Umbilical cord (tissue), 1 donor: ENCODE measurements at regions not wholly inside any gene's neighbourhood (a gene's known extent, or its start where the extent isn't known, plus 50 kb on each side); places are given as distances from the start of the nearest gene placed in this dataset.
"Not testable (repeated sequence)": the region's sequence is repeated elsewhere in the genome, so short reads cannot be mapped to it uniquely, and the experiment has no call there.

Experiments used
- DNase-seq: peaks from one replicate; pipeline ENCODE4 v3.0.0-alpha.2; 2015; ENCODE audit warnings: low spot score

- DNase-seq, result no peak
Measured at GRCh38 chrX:39043838-39044550, 242.7 kb downstream of the MID1IP1 start.

DNA sequence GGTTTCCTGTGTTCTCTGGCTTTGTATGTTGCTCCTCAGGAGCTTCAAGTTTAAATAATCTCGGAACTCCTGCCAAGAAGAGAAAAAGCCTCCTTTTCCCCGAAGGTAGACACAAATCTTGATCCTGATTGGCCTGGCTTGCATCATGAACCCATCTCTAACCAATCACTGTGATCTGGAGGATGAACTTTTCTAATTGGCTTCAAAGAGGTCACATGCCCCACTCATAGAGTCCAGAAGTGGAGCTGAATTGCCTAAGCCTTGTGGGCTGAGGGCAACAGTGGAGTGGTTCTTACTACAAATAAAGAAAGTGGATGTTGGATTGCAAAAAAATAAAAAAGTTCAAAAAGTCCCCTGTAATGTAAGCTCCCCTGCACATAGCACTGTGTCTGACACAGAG lies 245.9 kb downstream of the MID1IP1 start:
- DNase-seq, result no peak

GRCh38 chrX:39049975-39050374 lies 248.7 kb downstream of the MID1IP1 start:
- DNase-seq, result no peak

DNA sequence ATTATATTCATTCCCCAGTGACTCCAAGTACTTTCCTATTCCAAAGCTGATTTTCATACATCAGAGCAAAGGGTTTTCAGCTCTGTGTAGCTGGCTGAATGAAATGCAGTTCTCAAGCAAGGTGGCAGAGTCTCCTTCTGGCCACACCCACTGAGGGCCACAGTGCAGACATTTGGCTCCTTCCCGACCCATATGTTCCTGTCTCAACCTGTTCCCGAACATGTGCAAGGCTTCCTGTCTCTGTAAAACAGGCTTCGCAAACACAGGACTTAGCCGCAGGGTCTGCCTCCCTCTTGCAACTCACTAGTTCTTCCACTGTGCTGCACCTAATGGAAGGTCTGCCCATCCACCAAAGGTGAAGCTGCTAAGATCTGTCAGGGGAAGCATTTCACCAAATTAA lies 249.2 kb downstream of the MID1IP1 start:
- peak; percentile 14 for DNase-seq

- no peak for DNase-seq
Measured at GRCh38 chrX:39052751-39053150, 251.5 kb downstream of the MID1IP1 start.

- DNase-seq, result no peak
Measured at GRCh38 chrX:39058724-39059123, 257.5 kb downstream of the MID1IP1 start.

DNA sequence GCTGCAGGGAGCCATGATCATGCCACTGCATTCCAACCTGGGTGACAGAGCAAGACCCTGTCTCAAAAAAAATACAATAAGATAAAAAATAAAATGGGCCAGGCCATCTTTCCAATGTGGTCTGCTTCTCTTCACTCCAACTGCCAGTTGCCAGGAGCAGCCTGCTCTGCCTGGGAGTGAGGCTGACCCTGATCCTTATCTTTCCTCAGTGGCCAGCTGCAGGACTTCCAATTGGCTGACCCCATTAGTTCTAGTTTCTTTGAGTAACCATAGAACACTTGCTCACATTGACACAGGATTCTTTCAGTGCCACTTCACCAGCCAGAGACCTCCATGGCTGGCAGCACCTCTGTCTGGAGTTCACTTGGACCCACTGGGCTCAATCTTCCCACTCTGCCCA lies 258.6 kb downstream of the MID1IP1 start:
- DNase-seq, result no peak

DNA sequence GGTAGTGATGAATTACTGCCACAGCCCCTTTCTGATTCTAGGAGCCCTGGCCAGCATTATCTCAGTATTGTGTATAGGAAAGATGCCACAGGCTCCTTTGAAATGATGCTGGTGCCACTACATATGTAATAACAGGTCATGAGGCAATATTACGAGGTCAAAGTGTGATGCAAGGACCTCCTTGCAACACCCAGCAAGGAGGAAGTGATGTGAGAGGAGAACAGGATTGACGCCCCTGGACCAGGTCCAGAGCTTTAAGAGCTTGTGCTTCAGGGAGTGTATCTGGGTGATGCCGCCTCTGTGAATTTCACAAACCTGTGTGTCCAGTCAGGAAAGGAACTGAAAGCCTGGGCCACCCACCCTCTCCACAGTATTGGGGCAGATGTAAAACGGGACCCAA lies 261.8 kb downstream of the MID1IP1 start:
- no peak for DNase-seq

DNA sequence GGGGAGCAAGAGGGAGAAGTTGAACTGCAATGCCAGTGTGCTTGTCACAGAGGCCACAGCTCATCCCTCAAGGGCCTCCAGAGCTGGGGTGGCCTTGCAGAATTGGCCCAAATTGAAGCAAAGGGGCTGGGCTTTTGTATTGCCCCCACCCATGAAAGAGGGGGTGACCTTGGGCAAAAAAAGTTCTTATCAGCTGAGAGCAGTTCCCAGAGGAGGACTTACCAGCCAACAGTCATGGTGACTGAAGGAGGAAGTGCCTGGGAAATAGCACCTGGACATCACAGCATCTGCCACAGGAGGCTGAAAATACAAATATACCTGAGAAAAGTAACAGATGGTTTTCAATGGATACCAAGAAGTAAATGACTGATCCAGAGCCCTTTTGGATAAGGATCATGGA lies 262.4 kb downstream of the MID1IP1 start:
- DNase-seq, result no peak

DNA sequence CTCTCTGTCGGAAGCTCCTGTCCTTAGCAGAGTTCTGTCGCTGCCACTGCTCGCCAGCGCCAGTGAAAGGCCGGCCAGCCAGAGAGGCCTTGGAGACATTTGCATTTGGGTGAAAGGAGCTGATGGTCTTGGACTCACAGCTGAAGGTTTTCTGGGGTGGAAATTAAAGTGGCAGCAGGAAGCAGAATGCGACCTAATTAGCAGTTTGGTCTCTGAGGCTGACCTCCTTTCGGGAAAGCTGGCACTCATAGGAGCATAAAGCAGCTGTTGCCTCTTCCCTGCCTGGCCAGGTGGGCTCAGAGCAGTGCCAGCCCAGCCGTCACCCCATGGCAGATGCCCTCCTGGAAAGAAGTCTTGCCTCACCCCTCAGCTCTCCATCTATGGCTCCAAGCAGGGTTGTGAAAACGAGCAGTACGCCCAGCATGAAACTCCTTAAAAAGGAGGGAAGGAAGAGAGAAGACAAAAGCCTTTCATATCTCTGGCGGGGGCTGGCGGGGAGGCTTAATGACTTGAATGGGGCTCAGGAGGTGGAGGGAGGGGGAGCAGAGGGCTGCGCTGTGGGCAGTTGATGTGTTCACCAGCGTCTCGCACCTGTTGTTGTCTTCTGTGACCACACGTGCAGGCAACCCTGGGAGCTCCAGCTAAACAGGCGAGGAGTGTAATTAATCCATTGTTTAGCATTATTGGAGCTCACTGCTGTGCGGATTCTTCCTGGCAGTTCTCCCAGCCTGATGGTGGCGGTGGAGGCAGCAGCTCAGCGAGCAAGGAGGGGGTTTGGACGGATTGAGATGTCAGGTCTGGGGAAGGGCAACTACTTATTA lies 264.0 kb downstream of the MID1IP1 start:
- DNase-seq, result no peak

DNA sequence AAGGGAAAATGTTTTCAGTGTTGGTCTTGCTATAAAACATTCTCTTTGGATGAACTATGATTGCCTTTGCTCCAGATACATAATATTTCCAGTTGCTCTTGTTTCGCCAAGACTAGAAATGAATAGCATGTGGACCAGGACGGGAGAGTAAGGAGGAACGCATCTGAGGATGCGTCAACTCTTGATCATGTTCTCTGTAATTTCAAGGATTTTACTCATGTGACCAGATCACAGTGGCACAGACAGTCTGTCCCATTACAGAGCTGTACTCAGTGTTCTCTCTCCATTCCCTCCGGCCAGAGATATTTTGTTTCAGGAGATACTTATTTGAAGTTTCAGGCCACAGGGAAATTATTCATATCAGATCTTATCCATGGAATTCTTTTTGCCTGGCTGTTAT lies 266.6 kb downstream of the MID1IP1 start:
- no peak for DNase-seq

- not testable (repeated sequence) for DNase-seq
Measured at GRCh38 chrX:39068634-39069033, 267.4 kb downstream of the MID1IP1 start.

DNA sequence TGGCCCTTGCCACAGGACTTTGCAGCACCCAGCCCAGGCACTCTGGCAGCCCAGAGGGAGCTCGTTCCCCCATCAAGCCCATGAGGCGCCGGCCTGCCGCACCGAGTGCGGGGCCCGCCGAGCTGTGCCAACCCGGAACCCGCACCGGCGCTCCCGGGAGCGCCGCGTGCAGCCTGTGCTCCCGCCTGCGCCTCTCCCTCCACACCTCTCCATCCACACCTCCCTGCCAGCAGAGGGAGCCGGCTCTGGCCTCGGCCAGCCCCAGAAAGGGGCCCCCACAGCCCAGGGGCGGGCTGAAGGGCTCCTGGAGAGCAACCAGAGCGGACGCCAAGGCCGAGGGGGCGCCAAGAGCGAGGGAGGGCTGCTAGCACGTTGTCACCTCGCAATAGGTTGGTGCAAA lies 268.8 kb downstream of the MID1IP1 start:
- DNase-seq, result no peak

DNA sequence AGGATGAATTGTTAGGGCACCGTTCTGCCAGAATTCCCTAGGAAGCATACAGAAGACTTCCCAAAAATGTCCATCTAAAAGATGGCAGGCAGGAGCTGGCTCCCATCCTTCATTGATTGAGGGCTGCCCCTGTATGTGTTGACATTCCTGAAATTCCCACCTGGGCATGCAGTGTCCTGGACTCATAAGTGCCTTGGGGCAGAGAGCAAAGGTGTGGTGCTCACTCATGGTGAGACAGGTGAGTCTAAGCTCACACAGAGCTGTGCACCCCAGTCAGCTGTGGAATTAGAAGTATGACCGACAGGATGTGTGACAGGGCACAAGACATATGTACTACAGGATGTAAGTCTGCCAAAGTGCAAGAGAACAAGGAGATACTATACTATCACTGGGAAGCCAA lies 271.9 kb downstream of the MID1IP1 start:
- DNase-seq, result no peak

DNA sequence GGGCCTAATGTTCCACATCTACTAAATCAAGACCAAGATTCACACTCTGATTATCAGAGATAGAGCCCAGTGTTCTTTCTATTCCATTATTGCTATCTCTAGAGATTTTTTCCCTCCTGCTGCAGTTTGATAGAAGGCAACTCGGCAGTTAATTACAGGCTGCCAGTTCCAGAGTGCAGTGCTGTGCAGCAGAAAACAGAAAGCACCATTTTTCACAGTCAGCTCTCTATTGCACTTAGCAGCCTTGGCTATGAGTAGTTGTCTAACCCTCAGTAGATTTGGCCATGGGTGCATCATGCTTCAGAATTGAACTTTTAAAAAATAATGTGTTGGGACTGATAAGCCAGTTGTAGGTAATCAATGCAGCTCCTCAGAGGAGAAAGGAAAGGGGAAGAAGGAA lies 295.3 kb downstream of the MID1IP1 start:
- no peak for DNase-seq

DNA sequence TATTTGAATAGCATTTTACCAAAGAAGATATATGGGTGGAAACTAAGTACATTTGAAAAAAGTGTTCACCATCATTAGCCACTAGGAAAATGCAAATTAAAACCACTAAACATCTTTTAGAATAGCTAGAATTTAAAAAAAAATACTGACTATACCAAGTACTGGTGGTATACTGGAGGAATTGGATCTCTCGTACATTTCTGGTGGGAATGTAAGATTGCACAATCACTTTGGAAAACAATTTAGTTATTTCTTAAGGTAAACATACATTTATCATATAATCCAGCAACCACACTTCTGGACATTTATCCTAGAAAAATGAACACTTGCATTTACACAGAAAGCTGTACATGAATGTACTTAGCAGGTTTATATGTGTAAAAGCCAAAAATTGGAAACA lies 303.5 kb downstream of the MID1IP1 start:
- no peak for DNase-seq

DNA sequence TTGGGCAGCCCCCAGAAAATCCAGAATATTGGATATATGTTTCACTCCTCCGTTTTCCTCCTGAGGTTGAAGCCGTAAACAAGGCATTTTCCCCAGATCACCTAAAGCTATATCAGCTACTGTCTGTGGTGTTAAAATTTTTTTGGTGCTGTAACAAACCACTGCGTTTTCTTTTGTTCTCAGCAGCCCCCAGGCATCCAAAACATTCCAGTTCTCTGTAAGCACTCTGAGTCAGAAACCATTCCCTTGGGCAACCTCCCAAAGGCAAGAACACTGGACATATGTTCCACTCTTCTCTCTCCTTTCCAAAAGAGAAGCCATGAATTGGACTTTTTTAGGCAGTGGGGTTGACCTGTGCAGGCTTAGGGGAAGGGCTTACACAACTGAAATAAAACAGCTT lies 310.9 kb downstream of the MID1IP1 start:
- no peak for DNase-seq

DNA sequence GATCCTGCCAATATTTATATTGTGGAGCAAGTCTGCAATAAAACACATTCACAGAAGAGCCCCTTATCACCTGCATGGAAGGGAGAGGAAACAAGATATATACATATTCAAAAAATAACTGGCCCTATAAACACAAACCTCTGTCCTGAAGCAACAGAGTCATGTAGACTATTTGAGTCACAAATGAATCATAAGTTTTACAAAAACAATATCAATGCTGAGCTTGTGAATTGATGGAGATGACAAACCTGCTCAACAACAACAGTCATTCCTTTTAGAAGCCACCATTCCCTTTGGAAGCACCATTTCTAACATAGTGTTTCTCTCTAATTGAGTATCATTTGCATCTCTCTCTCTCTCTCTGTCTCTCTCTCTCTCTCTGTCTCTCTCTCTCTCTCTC lies 313.9 kb downstream of the MID1IP1 start:
- no peak for DNase-seq

DNA sequence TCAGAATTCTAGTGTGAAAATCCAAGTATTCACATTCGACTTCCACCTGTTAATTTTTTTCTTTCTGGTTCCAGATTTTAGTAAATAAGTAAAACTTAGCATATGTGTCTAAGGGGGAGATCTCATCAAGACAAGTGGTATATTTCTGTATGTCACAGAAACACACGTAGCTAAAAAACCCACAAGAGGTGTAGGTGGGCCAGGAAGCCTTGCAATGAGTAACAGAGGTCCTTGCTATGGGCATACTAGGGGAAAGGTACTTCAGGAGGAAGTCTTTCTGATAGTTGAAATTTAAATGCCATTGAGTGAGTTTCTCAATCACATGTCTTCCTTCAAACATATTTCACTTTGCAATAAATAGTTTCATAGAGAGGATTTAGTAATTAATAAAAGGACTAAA lies 315.8 kb downstream of the MID1IP1 start:
- DNase-seq, result no peak

DNA sequence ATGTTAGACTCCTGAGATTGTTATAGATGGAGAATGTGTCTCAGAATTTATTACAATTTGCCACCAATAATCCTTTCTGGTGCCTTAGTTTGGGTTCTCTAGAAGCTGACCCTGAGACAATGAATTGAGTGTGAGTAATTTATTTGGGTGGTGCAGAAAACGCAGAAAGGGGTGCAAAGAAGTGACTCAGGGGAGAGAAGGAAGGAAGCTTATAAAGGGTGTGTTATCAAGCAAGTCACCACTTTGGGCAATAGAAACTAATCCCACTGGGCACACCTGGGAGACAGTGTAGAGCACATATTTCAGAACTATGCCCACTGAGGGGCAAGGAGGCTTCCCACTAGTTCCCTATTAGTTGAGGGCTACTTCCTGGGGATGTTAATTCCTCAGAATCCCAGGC lies 320.6 kb downstream of the MID1IP1 start:
- DNase-seq, result no peak

DNA sequence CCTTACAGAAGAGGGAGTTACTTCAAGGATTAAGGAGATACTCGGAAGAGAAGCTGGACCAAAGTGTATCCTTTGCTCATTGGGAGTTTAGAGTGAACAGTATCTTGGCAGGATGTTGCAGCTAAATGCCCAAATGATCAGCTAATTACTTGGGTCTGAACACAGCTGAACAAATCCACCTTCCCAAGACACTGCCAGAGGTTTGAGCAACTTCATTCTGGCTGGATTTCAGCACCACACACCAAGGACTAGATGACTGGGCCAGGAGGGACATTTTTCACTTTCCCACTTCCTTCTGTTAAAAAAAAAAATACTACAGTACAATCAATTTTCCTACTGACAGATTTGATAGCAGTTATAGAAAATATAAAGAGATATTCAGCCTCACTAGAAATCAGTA lies 324.6 kb downstream of the MID1IP1 start:
- no peak for DNase-seq

GRCh38 chrX:39133971-39134370 lies 332.7 kb downstream of the MID1IP1 start:
- DNase-seq, result no peak

- DNase-seq, result no peak
Measured at GRCh38 chrX:39137363-39137954, 336.2 kb downstream of the MID1IP1 start.
